Chondrocyte (in vitro differentiated cells): ENCODE measurements at regions not wholly inside any gene's neighbourhood (a gene's known extent, or its start where the extent isn't known, plus 50 kb on each side); places are given as distances from the start of the nearest gene placed in this dataset.

Experiments used
- DNase-seq: peaks from one replicate; pipeline ENCODE4 v3.0.0; 2021; ENCODE audit warnings: mixed read lengths, low spot score
- H3K27ac Mint-ChIP-seq: one replicate; pipeline ENCODE4 v1.8.0; 2021; ENCODE audit warnings: mild to moderate bottlenecking, moderate library complexity, mixed read lengths; ENCODE audit not compliant: unreplicated experiment
- H3K27me3 Mint-ChIP-seq: 2 replicates; pipeline ENCODE4 v1.8.0; 2021; ENCODE audit warnings: low read depth, mixed read lengths
- H3K36me3 Mint-ChIP-seq: 2 replicates; pipeline ENCODE4 v1.8.0; 2021; ENCODE audit warnings: low read depth, mixed read lengths
- H3K4me1 Mint-ChIP-seq: 2 replicates; pipeline ENCODE4 v1.8.0; 2021; ENCODE audit warnings: low read depth, mild to moderate bottlenecking, mixed read lengths
- H3K4me3 Mint-ChIP-seq: one replicate; pipeline ENCODE4 v1.8.0; 2021; ENCODE audit warnings: mild to moderate bottlenecking, moderate library complexity, mixed read lengths; ENCODE audit not compliant: unreplicated experiment
- H3K9me3 Mint-ChIP-seq: 2 replicates; pipeline ENCODE4 v1.8.0; 2021; ENCODE audit warnings: low read depth, mixed read lengths
- TF ChIP-seq, protein P1 (sequence below): fragments of 200-600 bp; sonication (generic); IDR thresholded peaks from 2 replicates; pipeline ENCODE4 v1.5.0; 2021; ENCODE audit warnings: antibody characterized with exemption, mild to moderate bottlenecking, moderate library complexity

DNA sequence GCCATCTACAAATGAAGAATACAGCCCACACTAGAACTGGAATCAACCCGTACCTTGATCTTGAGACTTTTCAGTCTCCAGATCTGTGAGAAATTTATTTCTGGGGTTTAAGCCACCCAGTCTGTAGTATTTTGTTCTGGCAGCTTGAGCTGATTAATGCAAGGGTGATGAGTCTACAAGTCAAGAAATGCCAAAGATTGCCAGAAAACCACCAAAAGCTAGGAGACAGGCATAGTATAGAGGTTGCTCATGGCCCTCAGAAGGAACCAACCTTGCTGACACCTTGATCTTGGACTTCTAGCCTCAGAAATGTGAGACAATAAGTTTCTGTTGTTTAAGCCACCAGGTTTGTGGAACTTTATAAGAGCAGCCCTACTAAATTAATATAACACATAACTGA is 428.2 kb upstream of the KLF12 start:
- H3K4me1 Mint-ChIP-seq: peaks cover 7% of the 10 kb centered on the region
- H3K27me3 Mint-ChIP-seq: no peaks in the 10 kb centered on the region
- TF ChIP-seq, protein P1, sequence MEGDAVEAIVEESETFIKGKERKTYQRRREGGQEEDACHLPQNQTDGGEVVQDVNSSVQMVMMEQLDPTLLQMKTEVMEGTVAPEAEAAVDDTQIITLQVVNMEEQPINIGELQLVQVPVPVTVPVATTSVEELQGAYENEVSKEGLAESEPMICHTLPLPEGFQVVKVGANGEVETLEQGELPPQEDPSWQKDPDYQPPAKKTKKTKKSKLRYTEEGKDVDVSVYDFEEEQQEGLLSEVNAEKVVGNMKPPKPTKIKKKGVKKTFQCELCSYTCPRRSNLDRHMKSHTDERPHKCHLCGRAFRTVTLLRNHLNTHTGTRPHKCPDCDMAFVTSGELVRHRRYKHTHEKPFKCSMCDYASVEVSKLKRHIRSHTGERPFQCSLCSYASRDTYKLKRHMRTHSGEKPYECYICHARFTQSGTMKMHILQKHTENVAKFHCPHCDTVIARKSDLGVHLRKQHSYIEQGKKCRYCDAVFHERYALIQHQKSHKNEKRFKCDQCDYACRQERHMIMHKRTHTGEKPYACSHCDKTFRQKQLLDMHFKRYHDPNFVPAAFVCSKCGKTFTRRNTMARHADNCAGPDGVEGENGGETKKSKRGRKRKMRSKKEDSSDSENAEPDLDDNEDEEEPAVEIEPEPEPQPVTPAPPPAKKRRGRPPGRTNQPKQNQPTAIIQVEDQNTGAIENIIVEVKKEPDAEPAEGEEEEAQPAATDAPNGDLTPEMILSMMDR: no peak
- H3K36me3 Mint-ChIP-seq: no peaks in the 10 kb centered on the region
- H3K9me3 Mint-ChIP-seq: no peaks in the 10 kb centered on the region
- H3K4me3 Mint-ChIP-seq: no peak overlapping the region
- no peak overlapping the region for H3K27ac Mint-ChIP-seq
- no peak for DNase-seq

DNA sequence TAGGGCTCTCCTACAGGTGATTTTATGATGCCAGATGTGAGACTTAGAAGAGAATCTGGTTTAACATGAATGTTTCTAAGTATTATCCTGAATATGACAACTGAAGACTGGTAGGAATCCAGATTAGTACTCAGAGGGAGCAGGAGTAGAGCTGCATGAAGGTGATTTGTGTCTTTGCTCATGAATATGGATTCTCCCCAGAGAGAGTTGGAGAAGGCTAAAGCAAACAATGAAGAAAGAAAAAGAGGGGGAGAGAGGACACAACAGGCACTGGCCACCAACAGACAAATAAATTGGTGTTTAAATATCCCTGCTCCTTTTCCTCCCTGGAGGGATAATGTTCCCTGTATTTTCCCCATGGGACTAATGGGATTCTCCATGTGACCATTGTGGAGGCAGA is 427.0 kb upstream of the KLF12 start:
- H3K9me3 Mint-ChIP-seq: no peaks in the 10 kb centered on the region
- TF ChIP-seq, protein P1: no peak
- peaks cover 7% of the 10 kb centered on the region for H3K4me1 Mint-ChIP-seq
- H3K27me3 Mint-ChIP-seq: no peaks in the 10 kb centered on the region
- H3K36me3 Mint-ChIP-seq: no peaks in the 10 kb centered on the region
- no peak overlapping the region for H3K4me3 Mint-ChIP-seq
- H3K27ac Mint-ChIP-seq: no peak overlapping the region
- DNase-seq: no peak

GRCh38 chr13:74560325-74560724 is 426.1 kb upstream of the KLF12 start:
- DNase-seq: no peak
- Mint-ChIP-seq H3K36me3 (no peaks in the 10 kb centered on the region), H3K27me3 (no peaks in the 10 kb centered on the region), H3K4me1 (peaks cover 7% of the 10 kb centered on the region), H3K9me3 (no peaks in the 10 kb centered on the region), H3K4me3 (no peak overlapping the region), H3K27ac (no peak overlapping the region)
- TF ChIP-seq, protein P1: no peak

- no peaks in the 10 kb centered on the region for H3K36me3 Mint-ChIP-seq
- no peak for DNase-seq
- H3K27ac Mint-ChIP-seq: no peak overlapping the region
- H3K4me1 Mint-ChIP-seq: peaks cover 17% of the 10 kb centered on the region
- no peaks in the 10 kb centered on the region for H3K9me3 Mint-ChIP-seq
- H3K27me3 Mint-ChIP-seq: no peaks in the 10 kb centered on the region
- TF ChIP-seq, protein P1: no peak
- no peak overlapping the region for H3K4me3 Mint-ChIP-seq
Observed at GRCh38 chr13:74557870-74558269, 423.7 kb upstream of the KLF12 start.

DNA sequence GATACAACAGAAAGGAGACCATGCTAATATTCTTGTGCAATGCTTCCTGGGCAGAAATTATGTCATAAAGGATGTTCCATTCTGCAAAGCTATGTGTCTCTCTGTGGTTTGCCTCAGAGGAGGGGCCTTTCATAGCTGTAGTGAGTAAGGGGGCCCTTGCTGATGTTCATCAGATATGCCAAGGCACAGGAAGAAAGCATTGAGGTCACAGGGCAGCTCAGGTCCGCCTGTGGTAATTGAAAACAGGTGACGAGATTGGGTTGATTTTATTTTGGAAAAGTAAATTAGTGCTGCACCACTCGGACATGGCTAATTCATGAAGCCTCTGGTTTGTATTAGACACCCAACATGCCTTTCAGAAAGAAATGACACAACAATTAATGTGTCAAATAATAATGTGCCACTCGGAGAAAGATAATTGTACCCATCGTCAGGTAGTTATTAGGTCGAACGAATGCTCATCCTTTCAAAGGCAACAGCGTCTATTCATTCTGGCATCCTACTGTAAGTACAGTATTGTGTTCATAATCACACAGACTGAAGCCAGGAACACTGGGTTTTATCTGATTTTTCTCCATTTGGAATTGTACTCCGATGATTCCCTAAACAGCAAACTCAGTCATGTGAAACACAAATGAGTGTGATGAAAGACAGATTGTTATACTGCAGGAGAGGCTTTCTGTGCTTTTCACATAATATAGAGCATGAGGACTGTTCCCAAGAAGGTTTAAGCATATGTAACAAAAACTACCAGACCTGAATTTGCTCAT is 421.6 kb upstream of the KLF12 start:
- H3K36me3 Mint-ChIP-seq: no peaks in the 10 kb centered on the region
- DNase-seq: no peak
- no peaks in the 10 kb centered on the region for H3K9me3 Mint-ChIP-seq
- TF ChIP-seq, protein P1: no peak
- H3K27me3 Mint-ChIP-seq: no peaks in the 10 kb centered on the region
- peaks cover 17% of the 10 kb centered on the region for H3K4me1 Mint-ChIP-seq
- no peak overlapping the region for H3K4me3 Mint-ChIP-seq
- no peak overlapping the region for H3K27ac Mint-ChIP-seq
